Activated T-cell treated with anti-CD3 and anti-CD28 coated beads, Interleukin-2, amount 50 U/mL, for 48 hours (primary cell): ENCODE measurements at regions not wholly inside any gene's neighbourhood (a gene's known extent, or its start where the extent isn't known, plus 50 kb on each side); places are given as distances from the start of the nearest gene placed in this dataset.
"Not testable (repeated sequence)": the region's sequence is repeated elsewhere in the genome, so short reads cannot be mapped to it uniquely, and the experiment has no call there.

Experiments
- DNase-seq, 2 experiments: peaks; one replicate each; pipeline ENCODE4 v3.0.0-alpha.2; 2020

- not testable (repeated sequence) for DNase-seq
Measured at GRCh38 chr2:187610450-187610849, 56.2 kb upstream of the TFPI start.

DNA sequence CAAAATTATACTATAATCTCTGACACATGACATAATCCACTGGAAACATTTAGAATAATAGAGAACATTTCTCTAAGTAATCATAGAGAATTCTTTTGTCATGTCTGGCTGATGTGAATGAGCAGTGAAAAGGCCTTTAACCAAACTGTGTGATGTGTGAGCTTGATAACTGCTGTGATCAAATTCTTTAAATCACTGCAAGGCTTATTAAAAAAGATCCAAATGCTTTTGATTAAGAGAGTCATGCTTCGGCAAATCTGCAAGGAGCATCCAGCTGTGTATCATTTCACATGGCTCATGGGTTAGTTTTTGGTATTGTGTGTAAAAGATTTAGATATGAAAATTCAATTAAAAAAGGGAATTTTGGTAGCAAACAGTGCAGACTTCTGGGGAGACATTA is 58.6 kb upstream of the TFPI start:
- DNase-seq, result no peak

DNA sequence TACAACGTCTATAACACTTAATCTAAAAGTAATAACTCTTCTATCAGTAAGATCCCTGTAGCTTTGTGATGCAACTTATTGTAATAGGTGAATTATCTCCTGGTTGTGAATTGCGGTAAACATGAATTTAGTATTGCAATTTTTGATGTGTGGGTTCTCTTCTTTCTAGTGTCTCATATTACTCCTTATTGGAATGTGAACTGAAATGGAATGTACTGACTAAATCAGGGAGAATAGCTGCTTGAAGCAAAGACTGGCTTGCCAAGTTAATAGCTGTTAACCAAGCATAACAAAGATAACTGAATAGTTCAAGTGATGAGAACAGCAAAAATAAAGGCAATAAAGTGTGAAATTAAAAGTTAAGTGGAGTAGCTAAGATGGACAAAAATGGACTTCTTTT is 60.5 kb upstream of the TFPI start:
- no peak for DNase-seq

DNA sequence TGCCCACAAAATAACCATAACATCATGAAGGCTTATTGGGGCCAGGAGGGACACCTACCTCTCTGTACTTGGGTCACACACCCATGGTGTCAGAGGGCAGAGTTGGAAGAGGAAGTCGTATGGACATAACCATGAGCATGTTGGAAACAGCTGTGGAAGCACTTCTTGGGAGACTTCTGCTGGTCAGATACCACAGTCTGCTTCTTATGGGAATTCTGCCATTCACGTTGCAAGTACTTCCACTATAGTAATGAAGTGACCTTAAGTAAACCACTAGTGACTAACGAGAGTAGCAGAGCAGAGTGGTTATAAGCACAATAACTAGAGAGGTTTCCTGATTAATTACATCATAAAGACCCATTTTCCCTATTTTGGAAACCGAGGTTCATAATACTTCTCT is 61.1 kb upstream of the TFPI start:
- DNase-seq, result no peak

DNA sequence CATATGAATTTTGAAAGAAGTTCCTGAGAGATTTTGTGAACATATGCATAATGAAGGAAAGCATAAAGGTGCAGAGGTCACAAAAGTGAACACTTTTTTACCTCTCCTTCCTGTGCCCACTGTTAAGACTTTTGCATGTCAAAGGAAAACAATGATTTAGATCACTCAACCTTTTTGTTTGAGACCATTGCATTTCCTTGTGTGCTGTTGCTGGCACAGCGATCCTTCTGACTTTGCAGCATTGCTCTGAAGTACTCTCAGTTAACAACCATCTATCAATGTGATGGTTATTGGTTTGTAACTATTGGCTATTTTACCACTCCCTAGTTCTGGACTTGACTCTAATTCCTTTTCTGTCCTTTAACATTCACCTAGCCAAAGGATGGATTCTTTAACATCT is 61.7 kb upstream of the TFPI start:
- DNase-seq, result no peak

- no peak for DNase-seq
Measured at GRCh38 chr2:187617120-187617519, 62.9 kb upstream of the TFPI start.

GRCh38 chr2:187617905-187618304 is 63.7 kb upstream of the TFPI start:
- no peak for DNase-seq

- no peak for DNase-seq
Measured at GRCh38 chr2:187618813-187619212, 64.6 kb upstream of the TFPI start.

DNA sequence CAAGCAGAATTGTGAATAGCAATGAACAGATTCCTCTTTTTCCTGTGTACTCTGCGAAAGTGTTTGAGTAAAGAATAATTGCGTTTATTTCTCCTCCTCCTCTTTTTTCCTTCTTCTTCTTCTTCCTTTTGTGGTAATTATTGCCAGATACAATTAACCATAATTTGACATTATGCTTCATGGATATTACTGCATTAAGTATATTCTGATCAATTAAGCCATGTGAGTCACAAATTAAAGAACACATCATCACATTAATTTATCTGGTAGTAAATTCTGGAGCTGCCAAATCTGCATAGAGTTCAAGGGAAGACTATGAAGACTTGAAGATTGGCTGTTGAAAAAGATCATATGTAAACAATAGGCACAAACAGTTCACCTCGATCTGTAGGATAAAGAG is 72.9 kb upstream of the TFPI start:
- no peak for DNase-seq

GRCh38 chr2:187636731-187637391 is 82.6 kb upstream of the TFPI start:
- DNase-seq, result not testable (repeated sequence)

- DNase-seq, result not testable (repeated sequence)
Measured at GRCh38 chr2:187637392-187637740, 83.1 kb upstream of the TFPI start.

DNA sequence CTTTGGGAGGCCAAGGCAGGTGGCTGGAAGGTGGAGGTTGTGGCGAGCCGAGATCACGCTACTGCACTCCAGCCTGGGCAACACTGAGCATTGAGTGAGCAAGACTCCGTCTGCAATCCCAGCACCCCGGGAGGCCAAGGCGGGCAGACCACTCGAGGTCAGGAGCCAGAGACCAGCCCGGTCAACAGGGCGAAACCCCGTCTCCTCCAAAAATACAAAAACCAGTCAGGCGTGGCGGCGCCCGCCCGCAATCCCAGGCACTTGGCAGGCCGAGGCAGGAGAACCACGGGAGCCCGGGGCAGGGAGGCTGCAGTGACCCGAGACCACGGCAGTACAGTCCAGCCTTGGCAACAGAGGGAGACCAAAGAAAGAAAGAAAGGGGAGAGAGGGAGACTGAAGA is 83.5 kb upstream of the TFPI start:
- not testable (repeated sequence) for DNase-seq

DNA sequence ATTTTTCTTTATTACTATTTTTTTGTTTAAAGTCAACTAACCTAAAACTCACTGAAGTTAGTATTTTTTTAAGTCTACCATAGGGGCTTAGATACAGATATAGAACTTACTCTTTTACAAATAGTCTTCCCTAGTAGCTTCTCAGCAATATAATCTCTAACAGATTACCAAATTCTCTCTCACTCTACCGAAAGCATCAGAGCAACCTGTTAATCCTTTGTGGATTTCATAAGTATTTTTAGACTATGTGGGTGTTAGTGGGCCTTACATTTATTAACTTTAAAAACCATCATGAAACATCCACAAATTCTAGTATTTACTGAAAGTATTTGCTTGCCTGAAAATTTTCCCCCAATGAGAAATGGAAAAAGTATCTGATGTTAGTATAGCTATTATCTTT is 84.6 kb upstream of the TFPI start:
- DNase-seq, result no peak

DNA sequence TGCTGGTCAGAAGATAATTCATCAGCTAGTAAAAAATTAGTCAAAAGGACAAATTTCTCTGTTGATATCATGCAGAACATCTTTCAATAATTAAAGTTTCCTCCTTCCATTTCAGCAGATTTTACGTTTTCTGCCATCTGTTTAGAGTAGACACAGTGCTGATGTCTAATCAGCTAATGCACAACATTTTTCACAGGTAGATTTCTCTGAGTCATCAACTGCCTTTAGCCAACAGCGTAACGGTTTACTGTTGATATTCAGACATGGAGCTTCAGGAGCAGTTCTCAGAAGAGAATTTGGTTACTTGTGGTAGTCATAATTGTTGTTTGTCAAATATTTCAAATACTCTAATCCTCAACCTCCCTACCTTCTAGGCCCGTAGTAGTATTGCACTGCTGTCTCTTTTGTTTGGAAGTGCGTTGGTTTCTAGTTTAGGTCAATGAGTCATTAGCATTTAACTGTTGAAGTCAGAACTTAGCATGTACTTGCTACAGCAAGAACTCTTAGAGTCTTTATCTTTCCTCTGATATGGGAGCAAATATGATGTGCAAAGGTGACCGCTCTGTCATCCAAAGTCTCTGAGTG is 86.8 kb upstream of the TFPI start:
- DNase-seq, result no peak

DNA sequence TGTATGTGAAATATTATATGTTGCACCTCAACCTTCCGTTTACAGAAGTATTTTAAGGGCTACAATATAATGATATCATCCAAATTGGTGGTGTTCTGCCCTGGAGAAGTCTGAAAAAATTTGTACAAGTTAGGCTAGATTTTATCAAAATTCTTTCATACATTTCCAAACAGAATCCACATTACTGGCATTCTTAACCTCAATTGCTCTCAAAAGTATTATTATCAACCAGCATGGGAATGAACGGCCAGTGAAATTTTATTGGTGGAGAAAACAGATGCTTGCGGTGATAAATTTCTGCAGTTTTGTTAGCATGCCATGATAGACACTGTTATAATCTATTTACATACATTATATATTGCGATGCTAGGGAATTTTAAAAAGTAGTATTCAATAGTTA is 88.3 kb upstream of the TFPI start:
- no peak for DNase-seq

DNA sequence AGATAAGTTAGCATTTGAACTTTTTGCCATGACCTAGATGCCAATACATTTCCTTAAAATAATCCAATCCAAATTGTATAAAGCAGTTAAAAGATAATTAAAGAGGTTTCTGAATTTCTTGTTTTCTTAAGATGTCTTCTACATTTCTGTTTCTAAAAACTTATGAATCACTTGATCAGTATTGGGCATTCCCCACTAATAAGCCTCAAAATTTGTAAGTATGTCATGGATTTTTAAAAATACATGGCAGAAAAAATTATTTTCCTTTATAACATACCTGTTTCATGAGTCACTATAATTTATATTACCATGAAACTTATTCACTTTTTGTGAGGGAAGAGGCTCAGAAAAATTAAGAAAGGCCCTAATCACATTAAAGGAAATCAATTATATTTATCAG is 90.3 kb upstream of the TFPI start:
- DNase-seq, result no peak

DNA sequence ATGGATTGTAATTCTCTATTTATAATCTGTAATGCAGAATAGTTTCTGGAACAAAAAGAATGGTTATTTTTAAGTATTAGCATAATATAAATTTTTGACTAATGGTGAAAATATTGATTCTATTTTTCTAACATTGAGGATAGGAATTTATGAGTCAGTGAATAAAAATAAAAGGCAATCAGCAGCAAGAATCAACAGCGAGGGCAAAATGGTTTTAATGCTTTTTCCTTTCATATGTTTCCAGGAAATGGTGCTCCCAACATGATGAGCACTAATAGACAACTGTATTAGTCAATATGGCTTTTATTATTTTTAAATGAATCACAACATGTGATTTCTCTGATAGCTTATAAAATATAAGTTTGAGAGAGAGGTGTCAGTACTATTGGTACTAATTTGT is 90.7 kb upstream of the TFPI start:
- DNase-seq, result no peak

DNA sequence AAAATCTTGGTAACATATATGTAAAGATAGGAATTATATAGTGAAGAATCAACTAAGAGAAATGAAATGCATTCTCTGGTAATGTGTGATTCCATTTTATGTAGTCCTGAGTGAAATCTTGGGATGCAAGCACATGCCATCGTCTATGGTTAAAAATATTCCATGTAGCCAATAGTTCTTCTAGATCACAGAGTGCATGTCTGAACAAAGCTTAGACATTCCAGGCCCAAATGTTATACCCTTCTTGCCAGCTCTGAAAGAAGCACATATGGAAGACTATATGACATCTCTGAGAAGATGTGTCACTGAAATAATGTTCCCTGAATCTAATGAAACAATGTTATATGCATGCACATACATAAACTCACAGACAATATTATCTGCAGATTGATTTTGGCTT is 92.3 kb upstream of the TFPI start:
- DNase-seq, result no peak

DNA sequence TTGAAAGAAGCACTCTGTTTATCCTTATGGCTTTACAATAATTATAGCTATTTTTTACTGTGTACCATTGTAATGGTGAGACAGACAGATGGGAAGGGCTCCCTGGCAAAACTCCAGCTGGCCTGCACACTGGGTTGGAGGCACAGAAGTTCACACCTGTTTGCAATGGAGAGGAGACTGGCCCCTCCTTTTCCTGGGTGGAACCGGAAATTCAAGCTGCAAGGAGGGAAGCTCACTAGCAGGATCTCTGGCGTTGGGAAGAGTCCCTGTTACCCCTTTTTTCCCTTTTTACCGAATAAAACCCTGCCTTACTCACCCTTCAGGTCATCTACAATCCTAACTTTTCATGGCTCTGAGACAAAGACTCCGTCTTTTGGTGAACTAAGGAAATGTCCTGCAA is 100.3 kb upstream of the TFPI start:
- DNase-seq, result no peak

DNA sequence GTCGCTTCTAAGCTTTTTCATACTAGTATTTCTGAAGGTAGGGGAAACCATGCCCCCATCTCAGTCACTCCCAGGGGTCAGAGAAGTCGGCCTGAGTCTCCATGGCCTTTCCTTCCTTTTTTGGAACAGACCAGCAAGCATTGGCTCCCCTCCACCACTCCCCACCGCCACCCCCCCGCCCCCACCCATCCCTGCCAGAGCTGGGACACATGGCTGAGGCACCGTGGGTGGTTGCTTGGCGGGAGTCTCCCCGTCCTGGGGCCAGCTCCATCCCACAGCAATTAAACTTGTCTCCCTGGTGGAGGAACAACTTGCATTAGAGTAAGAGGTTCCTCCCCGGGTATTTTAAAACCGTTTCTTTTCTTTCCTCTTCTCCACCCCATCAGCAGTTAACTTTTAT is 100.8 kb upstream of the TFPI start:
- no peak for DNase-seq

DNA sequence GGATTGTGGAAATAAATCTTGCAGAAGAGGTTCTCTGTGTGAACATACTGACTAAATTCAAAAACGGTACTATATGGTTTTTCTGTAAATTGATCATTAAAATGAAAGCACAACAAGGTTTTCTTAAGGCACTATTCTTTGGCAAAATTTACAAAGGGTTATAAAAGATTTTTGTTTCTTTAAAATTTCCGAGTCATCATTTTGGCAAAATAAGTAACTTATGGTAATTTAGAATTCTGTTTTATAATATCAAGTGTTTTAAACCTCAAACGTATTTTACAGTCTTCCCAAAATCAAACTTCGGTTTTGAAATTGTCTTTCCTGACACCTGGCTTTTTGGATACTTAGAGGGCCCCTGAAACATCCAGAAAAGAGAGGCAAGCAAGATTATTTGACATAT is 101.9 kb upstream of the TFPI start:
- DNase-seq, result no peak

- DNase-seq, result no peak
Measured at GRCh38 chr2:187658952-187659525, 104.8 kb upstream of the TFPI start.

- DNase-seq, result not testable (repeated sequence)
Measured at GRCh38 chr2:187676050-187676449, 121.8 kb upstream of the TFPI start.

GRCh38 chr2:187679454-187679853 is 125.2 kb upstream of the TFPI start:
- DNase-seq, result no peak

DNA sequence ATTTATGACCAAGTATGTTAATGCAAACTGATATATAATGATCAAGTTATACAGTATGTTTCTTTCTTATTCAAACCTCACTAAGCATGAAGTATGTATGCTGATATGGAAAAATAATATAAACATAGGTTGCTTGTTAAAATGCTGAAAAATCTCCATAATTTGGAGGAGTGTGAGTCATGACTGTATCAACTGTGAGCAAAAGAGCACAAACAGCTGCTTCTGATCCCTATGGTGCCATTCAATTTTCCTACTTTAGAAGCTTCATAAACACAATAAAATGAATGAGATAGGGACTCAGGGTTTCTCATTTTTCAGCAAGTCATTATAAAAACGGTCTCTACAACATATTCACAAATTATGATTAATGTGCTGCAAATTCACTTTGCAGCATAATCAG is 129.9 kb upstream of the TFPI start:
- DNase-seq, result no peak
